ENCODE measurements at regions not wholly inside any gene's neighbourhood (a gene's known extent, or its start where the extent isn't known, plus 50 kb on each side); places are given as distances from the start of the nearest gene placed in this dataset.

GRCh38 chr11:37038911-37039310, 440.9 kb upstream of the RAG2 start:
- TF ChIP-seq, protein P1, sequence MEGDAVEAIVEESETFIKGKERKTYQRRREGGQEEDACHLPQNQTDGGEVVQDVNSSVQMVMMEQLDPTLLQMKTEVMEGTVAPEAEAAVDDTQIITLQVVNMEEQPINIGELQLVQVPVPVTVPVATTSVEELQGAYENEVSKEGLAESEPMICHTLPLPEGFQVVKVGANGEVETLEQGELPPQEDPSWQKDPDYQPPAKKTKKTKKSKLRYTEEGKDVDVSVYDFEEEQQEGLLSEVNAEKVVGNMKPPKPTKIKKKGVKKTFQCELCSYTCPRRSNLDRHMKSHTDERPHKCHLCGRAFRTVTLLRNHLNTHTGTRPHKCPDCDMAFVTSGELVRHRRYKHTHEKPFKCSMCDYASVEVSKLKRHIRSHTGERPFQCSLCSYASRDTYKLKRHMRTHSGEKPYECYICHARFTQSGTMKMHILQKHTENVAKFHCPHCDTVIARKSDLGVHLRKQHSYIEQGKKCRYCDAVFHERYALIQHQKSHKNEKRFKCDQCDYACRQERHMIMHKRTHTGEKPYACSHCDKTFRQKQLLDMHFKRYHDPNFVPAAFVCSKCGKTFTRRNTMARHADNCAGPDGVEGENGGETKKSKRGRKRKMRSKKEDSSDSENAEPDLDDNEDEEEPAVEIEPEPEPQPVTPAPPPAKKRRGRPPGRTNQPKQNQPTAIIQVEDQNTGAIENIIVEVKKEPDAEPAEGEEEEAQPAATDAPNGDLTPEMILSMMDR (IDR thresholded peaks at IDR 0.05), result no peak
- no peak for TF ChIP-seq POLR2A (IDR thresholded peaks at IDR 0.05)

Measured in stomach (tissue), 4 donors.